ENCODE measurements at regions not wholly inside any gene's neighbourhood (a gene's known extent, or its start where the extent isn't known, plus 50 kb on each side); places are given as distances from the start of the nearest gene placed in this dataset.

GRCh38 chr2:192437653-192438052 is 242.9 kb upstream of the TMEFF2 start:
- Histone ChIP-seq H3K27me3 (no peaks in the 10 kb centered on the region), H3K9me3 (no peaks in the 10 kb centered on the region), H3K27ac (no peak overlapping the region), H3K4me3 (no peak overlapping the region), H3K36me3 (no peaks in the 10 kb centered on the region), H3K4me1 (no peaks in the 10 kb centered on the region)
- DNase-seq (no peak), ATAC-seq (no peak)
- in situ Hi-C loops (cut with MboI; ENCODE audit: low sequenced_read_pairs in 4 of 4) (no loop called here), intact Hi-C loops (cut with DNase I; ENCODE audit: low total_unique reads) (no loop called here)
- TF ChIP-seq POLR2A (IDR thresholded peaks at IDR 0.05) = no peak
- TF ChIP-seq, protein P1, sequence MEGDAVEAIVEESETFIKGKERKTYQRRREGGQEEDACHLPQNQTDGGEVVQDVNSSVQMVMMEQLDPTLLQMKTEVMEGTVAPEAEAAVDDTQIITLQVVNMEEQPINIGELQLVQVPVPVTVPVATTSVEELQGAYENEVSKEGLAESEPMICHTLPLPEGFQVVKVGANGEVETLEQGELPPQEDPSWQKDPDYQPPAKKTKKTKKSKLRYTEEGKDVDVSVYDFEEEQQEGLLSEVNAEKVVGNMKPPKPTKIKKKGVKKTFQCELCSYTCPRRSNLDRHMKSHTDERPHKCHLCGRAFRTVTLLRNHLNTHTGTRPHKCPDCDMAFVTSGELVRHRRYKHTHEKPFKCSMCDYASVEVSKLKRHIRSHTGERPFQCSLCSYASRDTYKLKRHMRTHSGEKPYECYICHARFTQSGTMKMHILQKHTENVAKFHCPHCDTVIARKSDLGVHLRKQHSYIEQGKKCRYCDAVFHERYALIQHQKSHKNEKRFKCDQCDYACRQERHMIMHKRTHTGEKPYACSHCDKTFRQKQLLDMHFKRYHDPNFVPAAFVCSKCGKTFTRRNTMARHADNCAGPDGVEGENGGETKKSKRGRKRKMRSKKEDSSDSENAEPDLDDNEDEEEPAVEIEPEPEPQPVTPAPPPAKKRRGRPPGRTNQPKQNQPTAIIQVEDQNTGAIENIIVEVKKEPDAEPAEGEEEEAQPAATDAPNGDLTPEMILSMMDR (IDR thresholded peaks at IDR 0.05 in 4 of 5, conservative IDR thresholded peaks at IDR 0.05 in 1 of 5) = no peak

DNA sequence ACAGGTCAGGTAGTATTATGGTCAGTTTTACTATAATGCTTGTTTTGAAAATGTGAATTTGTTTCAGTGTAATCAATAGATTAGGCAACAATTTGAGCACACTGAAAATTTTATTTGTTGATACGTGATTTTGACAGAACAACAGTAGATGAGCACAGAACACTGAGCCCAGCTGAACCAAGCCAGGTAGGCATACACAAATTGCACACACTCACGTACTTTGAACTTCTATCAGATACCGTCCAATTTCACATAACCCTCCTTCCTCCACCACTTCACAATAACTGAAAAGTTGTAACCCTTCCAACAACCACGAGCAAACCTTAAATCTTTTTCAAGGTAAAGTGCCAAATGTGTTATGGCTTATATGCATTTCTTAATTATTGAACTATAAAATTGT is 229.5 kb upstream of the TMEFF2 start:
- Histone ChIP-seq H3K27ac (no peak overlapping the region), H3K4me1 (no peaks in the 10 kb centered on the region), H3K27me3 (no peaks in the 10 kb centered on the region), H3K4me3 (no peak overlapping the region), H3K9me3 (no peaks in the 10 kb centered on the region), H3K36me3 (no peaks in the 10 kb centered on the region)
- TF ChIP-seq, protein P1 (IDR thresholded peaks at IDR 0.05 in 4 of 5, conservative IDR thresholded peaks at IDR 0.05 in 1 of 5) = no peak
- no peak for TF ChIP-seq POLR2A (IDR thresholded peaks at IDR 0.05)
- ATAC-seq = no peak
- intact Hi-C loops (cut with DNase I; ENCODE audit: low total_unique reads) = no loop called here
- in situ Hi-C loops (cut with MboI; ENCODE audit: low sequenced_read_pairs in 4 of 4) = no loop called here
- no peak for DNase-seq

- in situ Hi-C loops (cut with MboI; ENCODE audit: low sequenced_read_pairs in 4 of 4) (no loop called here), intact Hi-C loops (cut with DNase I; ENCODE audit: low total_unique reads) (no loop called here)
- H3K27me3 ChIP-seq = no peaks in the 10 kb centered on the region
Observed at GRCh38 chr2:192419786-192420185, 225.1 kb upstream of the TMEFF2 start.

DNA sequence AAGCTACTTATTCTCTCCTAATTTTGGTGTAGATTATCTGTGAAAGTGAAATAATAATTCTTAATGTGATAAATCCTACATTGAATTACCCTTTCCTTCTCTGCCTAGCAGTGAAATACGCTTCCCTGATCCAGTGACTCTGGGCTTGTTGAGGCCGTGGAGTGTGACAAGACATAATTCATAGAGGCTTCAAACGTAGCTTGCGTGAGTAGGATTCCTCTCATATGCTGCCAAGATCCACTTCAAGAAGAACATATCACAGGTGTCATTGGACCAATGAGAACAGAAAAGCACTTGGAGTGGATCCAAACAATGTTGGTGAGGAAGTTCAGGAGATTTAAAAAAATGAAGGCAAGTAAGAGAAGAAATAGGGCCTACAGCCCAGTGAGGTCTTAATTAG is 221.3 kb upstream of the TMEFF2 start:
- TF ChIP-seq POLR2A (IDR thresholded peaks at IDR 0.05) = no peak
- TF ChIP-seq, protein P1 (IDR thresholded peaks at IDR 0.05 in 4 of 5, conservative IDR thresholded peaks at IDR 0.05 in 1 of 5) = no peak
- H3K36me3 ChIP-seq = no peaks in the 10 kb centered on the region
- H3K4me3 ChIP-seq = no peak overlapping the region
- intact Hi-C loops (cut with DNase I; ENCODE audit: low total_unique reads) (no loop called here), in situ Hi-C loops (cut with MboI; ENCODE audit: low sequenced_read_pairs in 4 of 4) (no loop called here)
- H3K4me1 ChIP-seq = no peaks in the 10 kb centered on the region
- H3K27me3 ChIP-seq = no peaks in the 10 kb centered on the region
- ATAC-seq (no peak), DNase-seq (no peak)
- H3K27ac ChIP-seq = no peak overlapping the region
- no peaks in the 10 kb centered on the region for H3K9me3 ChIP-seq

More at GRCh38 chr2:192419786-192420185, 225.1 kb upstream of the TMEFF2 start:
- no peaks in the 10 kb centered on the region for H3K4me1 ChIP-seq
- TF ChIP-seq, protein P1 (IDR thresholded peaks at IDR 0.05 in 4 of 5, conservative IDR thresholded peaks at IDR 0.05 in 1 of 5) = no peak
- TF ChIP-seq POLR2A (IDR thresholded peaks at IDR 0.05) = no peak
- DNase-seq (no peak), ATAC-seq (no peak)
- H3K36me3 ChIP-seq = no peaks in the 10 kb centered on the region
- no peak overlapping the region for H3K27ac ChIP-seq
- no peak overlapping the region for H3K4me3 ChIP-seq
- no peaks in the 10 kb centered on the region for H3K9me3 ChIP-seq

- no peaks in the 10 kb centered on the region for H3K36me3 ChIP-seq
- ATAC-seq (no peak), DNase-seq (no peak)
- H3K4me1 ChIP-seq = no peaks in the 10 kb centered on the region
- H3K9me3 ChIP-seq = no peaks in the 10 kb centered on the region
- TF ChIP-seq, protein P1 (IDR thresholded peaks at IDR 0.05 in 4 of 5, conservative IDR thresholded peaks at IDR 0.05 in 1 of 5) = no peak
- no peak for TF ChIP-seq POLR2A (IDR thresholded peaks at IDR 0.05)
- intact Hi-C loops (cut with DNase I; ENCODE audit: low total_unique reads) = no loop called here
- no peaks in the 10 kb centered on the region for H3K27me3 ChIP-seq
- in situ Hi-C loops (cut with MboI; ENCODE audit: low sequenced_read_pairs in 4 of 4) = no loop called here
- no peak overlapping the region for H3K27ac ChIP-seq
- H3K4me3 ChIP-seq = no peak overlapping the region
Observed at GRCh38 chr2:192414794-192415193, 220.1 kb upstream of the TMEFF2 start.
